ENCODE measurements at regions not wholly inside any gene's neighbourhood (a gene's known extent, or its start where the extent isn't known, plus 50 kb on each side); places are given as distances from the start of the nearest gene placed in this dataset.

- DNase-seq (ENCODE audit: low read depth in 1 of 2, low spot score in 1 of 2) (no peak), ATAC-seq (no peak), FAIRE-seq (no peak)
- TF ChIP-seq NFE2L2 (conservative IDR thresholded peaks at IDR 0.05; ENCODE audit: low read length) (no peak), KDM5A (IDR thresholded peaks at IDR 0.05) (no peak), CEBPB (IDR thresholded peaks at IDR 0.05) (no peak), HOXB5 (CRISPR knock-in tag; IDR thresholded peaks at IDR 0.05) (no peak), ELK1 (IDR thresholded peaks at IDR 0.05; ENCODE audit: low read depth, low read length) (no peak), JUNB (IDR thresholded peaks at IDR 0.05) (no peak), CBX8 (IDR thresholded peaks at IDR 0.05) (no peak), JUN (IDR thresholded peaks at IDR 0.05) (no peak), BCL3 (IDR thresholded peaks at IDR 0.05) (no peak), SREBF2 (IDR thresholded peaks at IDR 0.05) (no peak), SMC3 (IDR thresholded peaks at IDR 0.05) (no peak), CTCF (IDR thresholded peaks at IDR 0.05) (no peak), CHD2 (IDR thresholded peaks at IDR 0.05; ENCODE audit: low read length, partially characterized antibody) (no peak), EP300 (IDR thresholded peaks at IDR 0.05) (no peak), GATA3 (IDR thresholded peaks at IDR 0.05; ENCODE audit: borderline replicate concordance) (no peak), MAX (IDR thresholded peaks at IDR 0.05) (no peak), CBX2 (IDR thresholded peaks at IDR 0.05; ENCODE audit: borderline replicate concordance, low read depth) (no peak), HES2 (IDR thresholded peaks at IDR 0.05) (no peak)
- ChIA-PET CTCF (no interaction called here), POLR2A (no interaction called here)
- 7% methylated on average over 3 of the region's 3 CpGs for WGBS (ENCODE audit: missing lambda C conversion rate)
- Histone ChIP-seq H3K4me1 (no peaks in the 10 kb centered on the region), H3K4me3 (no peak overlapping the region), H3K4me2 (no peak overlapping the region), H3K9me3 (peaks cover 17% of the 10 kb centered on the region; the same call in 2 of the 3 replicates), H3K27ac (no peak overlapping the region)
Observed at GRCh38 chr2:14454202-14454601, 178.3 kb upstream of the LRATD1 start.

- DNase-seq (ENCODE audit: low read depth in 1 of 2, low spot score in 1 of 2) (no peak), ATAC-seq (no peak), FAIRE-seq (no peak)
- H3K27ac ChIP-seq, result no peak overlapping the region
- peaks cover 15% of the 10 kb centered on the region; the same call in 1 of the 3 replicates for H3K9me3 ChIP-seq
- no peak overlapping the region for H3K4me3 ChIP-seq
- no peaks in the 10 kb centered on the region for H3K4me1 ChIP-seq
- H3K4me2 ChIP-seq, result no peak overlapping the region
- POLR2A ChIA-PET, result no interaction called here
- CTCF ChIA-PET, result no interaction called here
- WGBS (ENCODE audit: missing lambda C conversion rate), result 6% methylated on average over 1 of the region's 1 CpG
- TF ChIP-seq REST (IDR thresholded peaks at IDR 0.05), result no peak
- no peak for TF ChIP-seq BCL3 (IDR thresholded peaks at IDR 0.05)
- TF ChIP-seq EP300 (IDR thresholded peaks at IDR 0.05), result no peak
- no peak for TF ChIP-seq GATA3 (IDR thresholded peaks at IDR 0.05; ENCODE audit: borderline replicate concordance)
- no peak for TF ChIP-seq SMC3 (IDR thresholded peaks at IDR 0.05)
- TF ChIP-seq RARB (CRISPR knock-in tag; IDR thresholded peaks at IDR 0.05), result no peak
- no peak for TF ChIP-seq FOSB (CRISPR knock-in tag; IDR thresholded peaks at IDR 0.05)
- no peak for TF ChIP-seq EHF (CRISPR knock-in tag; IDR thresholded peaks at IDR 0.05)
- TF ChIP-seq BHLHE40 (IDR thresholded peaks at IDR 0.05; ENCODE audit: low read depth, low read length), result no peak
- TF ChIP-seq EHMT2 (IDR thresholded peaks at IDR 0.05; ENCODE audit: low read depth), result no peak
- TF ChIP-seq RNF2 (IDR thresholded peaks at IDR 0.05; ENCODE audit: borderline replicate concordance, low read depth), result no peak
- TF ChIP-seq POLR2A (IDR thresholded peaks at IDR 0.05; ENCODE audit: low read length), result no peak
- TF ChIP-seq SREBF2 (IDR thresholded peaks at IDR 0.05), result no peak
- TF ChIP-seq KDM5A (IDR thresholded peaks at IDR 0.05), result no peak
- no peak for TF ChIP-seq USF2 (IDR thresholded peaks at IDR 0.05)
- TF ChIP-seq TFCP2L1 (CRISPR knock-in tag; IDR thresholded peaks at IDR 0.05), result no peak
Observed at GRCh38 chr2:14459786-14460325, 172.7 kb upstream of the LRATD1 start.

Measured in A549 (cell line).